AG08396 (cell line): ENCODE measurements at regions not wholly inside any gene's neighbourhood (a gene's known extent, or its start where the extent isn't known, plus 50 kb on each side); places are given as distances from the start of the nearest gene placed in this dataset.

Source experiments
- DNase-seq: peaks from one replicate; pipeline ENCODE4 v3.0.0; 2012; ENCODE audit warnings: low spot score, mixed read lengths

- no peak for DNase-seq
Observed at GRCh38 chr2:64196963-64197362, 52.7 kb upstream of the PELI1 start.

GRCh38 chr2:64201151-64201550, 56.9 kb upstream of the PELI1 start:
- DNase-seq = no peak

GRCh38 chr2:64202206-64202845, 58.1 kb upstream of the PELI1 start:
- DNase-seq = peak; percentile 27

GRCh38 chr2:64203131-64203857, 59.1 kb upstream of the PELI1 start:
- DNase-seq = peak; percentile 26

GRCh38 chr2:64203858-64204632, 59.8 kb upstream of the PELI1 start:
- DNase-seq = peak; percentile 11

GRCh38 chr2:64204703-64205102, 60.5 kb upstream of the PELI1 start:
- DNase-seq = no peak

- DNase-seq = no peak
Observed at GRCh38 chr2:64205415-64205814, 61.2 kb upstream of the PELI1 start.

- no peak for DNase-seq
Observed at GRCh38 chr2:64207573-64207972, 63.4 kb upstream of the PELI1 start.

GRCh38 chr2:64210816-64211215, 66.6 kb upstream of the PELI1 start:
- no peak for DNase-seq

GRCh38 chr2:64211276-64211921, 67.2 kb upstream of the PELI1 start:
- DNase-seq = no peak

- DNase-seq = no peak
Observed at GRCh38 chr2:64212346-64212745, 68.1 kb upstream of the PELI1 start.

GRCh38 chr2:64212801-64213321, 68.6 kb upstream of the PELI1 start:
- no peak for DNase-seq

GRCh38 chr2:64213532-64214275, 69.5 kb upstream of the PELI1 start:
- no peak for DNase-seq

- no peak for DNase-seq
Observed at GRCh38 chr2:64214281-64215115, 70.3 kb upstream of the PELI1 start.

- no peak for DNase-seq
Observed at GRCh38 chr2:64217198-64217869, 73.1 kb upstream of the PELI1 start.

GRCh38 chr2:64218137-64218802, 74.0 kb upstream of the PELI1 start:
- no peak for DNase-seq

GRCh38 chr2:64219149-64219548, 74.9 kb upstream of the PELI1 start:
- DNase-seq = no peak

- DNase-seq = no peak
Observed at GRCh38 chr2:64220265-64220664, 76.0 kb upstream of the PELI1 start.

GRCh38 chr2:64220894-64221617, 76.8 kb upstream of the PELI1 start:
- no peak for DNase-seq
